NCI-H2227 (cell line): ENCODE measurements at regions not wholly inside any gene's neighbourhood (a gene's known extent, or its start where the extent isn't known, plus 50 kb on each side); places are given as distances from the start of the nearest gene placed in this dataset.
"Not testable (repeated sequence)": the region's sequence is repeated elsewhere in the genome, so short reads cannot be mapped to it uniquely, and the experiment has no call there.

Experiments
- DNase-seq: peaks from one replicate; lab custom pipeline; 2025; ENCODE audit not compliant: unreplicated experiment; lab: John Stamatoyannopoulos, UW

GRCh38 chr20:60160451-60161145 lies 202.4 kb downstream of the CDH26 start:
- DNase-seq = no peak

DNA sequence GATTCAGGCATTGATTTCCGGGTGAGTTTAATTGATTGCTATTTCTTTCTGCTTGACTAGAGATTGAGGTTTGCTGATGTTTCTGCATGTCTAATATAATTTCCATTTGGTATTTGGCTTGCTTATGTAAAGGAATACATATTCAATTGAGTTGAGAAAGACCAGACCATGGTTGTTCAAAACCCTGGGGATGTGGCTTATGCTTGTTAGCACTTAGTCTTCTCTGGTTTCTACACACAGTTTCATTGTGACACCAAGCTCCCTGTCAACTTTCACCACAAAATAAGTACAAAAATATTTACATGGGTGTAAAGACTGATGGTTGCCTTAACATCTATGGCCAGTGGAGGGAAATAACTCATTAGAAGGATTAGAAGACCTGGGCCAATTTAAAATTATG lies 209.6 kb downstream of the CDH26 start:
- DNase-seq = no peak

DNA sequence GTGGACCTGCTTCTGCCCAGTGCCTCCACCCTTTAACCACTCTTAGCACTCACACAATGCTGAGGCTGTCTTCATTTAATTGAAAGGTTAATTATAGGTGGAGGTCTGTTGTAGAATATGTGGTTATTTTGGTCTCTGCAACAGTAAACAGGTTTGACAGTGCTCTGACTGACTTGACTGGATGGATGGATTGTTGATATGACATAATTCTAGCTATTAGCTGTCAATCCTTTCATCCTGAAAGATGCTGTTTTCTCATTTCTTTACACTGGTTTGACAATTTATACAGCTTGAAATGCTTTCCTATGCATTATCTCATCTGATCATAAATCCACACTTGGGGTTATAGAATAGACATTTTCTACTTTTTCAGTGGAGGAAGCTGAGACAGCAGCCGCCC lies 210.7 kb downstream of the CDH26 start:
- no peak for DNase-seq

DNA sequence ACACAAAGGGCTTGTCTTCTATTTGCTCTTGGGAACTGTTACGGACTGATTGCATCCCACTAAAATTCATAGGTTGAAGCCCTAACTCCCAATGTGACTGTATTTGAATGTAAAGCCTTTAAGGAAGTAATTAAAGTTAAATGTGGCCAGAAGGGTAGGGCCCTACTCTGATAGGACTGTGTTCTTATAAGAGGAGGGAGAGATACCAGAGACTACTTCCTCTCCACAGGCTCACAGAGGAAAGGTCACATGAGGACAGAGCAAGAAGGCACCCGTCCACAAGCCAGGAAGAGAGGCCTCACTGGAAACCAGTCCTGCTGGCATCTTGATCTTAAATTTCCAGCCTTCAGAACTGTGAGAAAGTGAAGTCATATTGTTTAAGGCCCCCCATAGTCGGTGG lies 211.9 kb downstream of the CDH26 start:
- DNase-seq = no peak

GRCh38 chr20:60171313-60171712 lies 213.1 kb downstream of the CDH26 start:
- no peak for DNase-seq

GRCh38 chr20:60171738-60172137 lies 213.5 kb downstream of the CDH26 start:
- no peak for DNase-seq

DNA sequence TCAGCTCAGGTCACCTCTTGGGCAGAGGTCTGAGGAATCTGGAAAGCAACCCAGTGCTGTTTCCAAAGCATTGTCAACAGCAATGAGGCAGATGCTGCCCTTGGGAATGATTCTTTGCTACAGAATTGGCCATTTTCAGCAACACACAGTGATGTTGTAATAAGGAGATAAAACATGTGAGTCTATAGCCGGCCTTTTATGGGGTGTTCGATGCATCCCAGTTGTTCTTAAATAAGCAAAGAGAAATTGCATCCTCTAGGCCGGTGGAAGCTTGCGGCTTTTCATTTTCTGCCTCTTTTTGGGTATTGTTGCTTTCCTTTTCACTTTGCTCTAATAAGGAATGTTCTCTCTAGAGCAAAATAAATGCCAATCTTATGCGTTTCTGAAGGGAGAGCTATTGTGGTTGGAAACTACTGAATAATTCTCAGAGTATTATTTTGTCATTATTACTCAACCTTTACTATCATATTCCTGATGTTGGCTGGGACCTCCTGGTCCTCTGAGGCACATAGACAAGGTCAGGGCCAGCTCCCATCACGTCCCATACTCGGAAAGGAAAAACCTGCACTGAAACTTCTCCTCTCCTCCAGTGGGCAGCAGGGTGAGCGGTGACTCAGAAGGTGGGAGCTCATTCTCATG lies 214.2 kb downstream of the CDH26 start:
- DNase-seq = no peak

GRCh38 chr20:60177080-60177479 lies 218.9 kb downstream of the CDH26 start:
- DNase-seq = no peak

DNA sequence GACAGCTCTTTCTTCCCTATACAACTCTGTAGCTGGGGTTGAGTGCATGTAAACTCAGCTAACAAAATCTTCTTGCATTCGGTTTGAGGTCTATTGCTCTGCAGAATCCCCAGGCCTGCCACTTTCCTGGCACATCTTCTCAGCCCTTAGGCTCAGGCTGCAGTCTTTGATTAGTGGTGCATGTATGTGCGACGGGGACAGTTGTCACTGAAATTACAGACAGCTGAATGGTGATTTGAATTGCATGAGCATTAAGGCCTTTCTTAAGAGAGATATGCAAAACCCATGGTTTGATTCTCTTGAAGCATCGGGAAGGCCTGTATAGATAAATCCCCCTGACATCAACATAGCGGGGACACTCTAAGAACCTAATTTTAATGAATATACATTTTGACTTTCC lies 222.8 kb downstream of the CDH26 start:
- DNase-seq = no peak

- no peak for DNase-seq
These were observed 228.2 kb downstream of the CDH26 start for GRCh38 chr20:60186412-60186811.

GRCh38 chr20:60187683-60188082 lies 229.5 kb downstream of the CDH26 start:
- no peak for DNase-seq

DNA sequence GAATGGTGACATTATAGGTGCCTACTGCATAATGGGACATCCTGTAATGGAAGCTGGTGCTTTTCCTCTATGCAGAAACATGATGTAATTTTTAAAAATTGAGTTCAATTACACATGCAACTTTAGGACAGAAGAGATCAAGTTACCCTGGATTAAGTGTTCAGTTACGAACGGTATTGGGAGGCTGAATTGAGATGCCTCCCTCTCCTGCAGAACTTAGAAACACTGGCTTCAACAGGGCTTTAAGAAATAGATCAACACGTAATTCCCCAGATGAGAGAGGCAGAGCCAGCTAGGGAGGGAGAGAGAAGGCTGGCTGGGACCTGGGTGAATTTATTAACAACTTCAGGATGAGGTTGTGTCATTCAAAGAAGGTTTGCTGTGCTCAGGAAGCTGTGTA lies 232.8 kb downstream of the CDH26 start:
- no peak for DNase-seq

GRCh38 chr20:60192326-60192725 lies 234.1 kb downstream of the CDH26 start:
- DNase-seq = no peak

- not testable (repeated sequence) for DNase-seq
These were observed 240.9 kb downstream of the CDH26 start for GRCh38 chr20:60199132-60199531.

DNA sequence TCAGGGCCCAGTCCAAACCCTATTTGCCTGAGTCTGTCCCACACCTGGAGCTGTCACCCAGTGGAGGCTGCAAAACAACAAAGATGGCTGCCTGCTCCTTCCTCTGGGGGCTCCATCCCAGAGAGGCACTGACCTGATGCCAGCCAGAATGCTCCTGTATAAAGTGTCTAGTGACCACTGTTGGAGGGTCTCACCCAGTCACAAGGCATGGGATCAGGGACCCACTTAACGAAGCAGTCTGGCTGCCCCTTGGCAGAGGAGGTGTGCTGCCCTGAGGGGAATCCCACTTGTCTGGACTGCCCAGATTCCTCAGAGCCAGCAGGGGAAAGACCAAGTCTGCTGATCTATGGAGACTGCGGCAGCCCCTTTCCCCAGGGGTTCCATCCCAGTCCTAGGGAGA lies 241.6 kb downstream of the CDH26 start:
- DNase-seq = no peak

GRCh38 chr20:60200305-60200918 lies 242.2 kb downstream of the CDH26 start:
- no peak for DNase-seq

- DNase-seq = no peak
These were observed 243.1 kb downstream of the CDH26 start for GRCh38 chr20:60201198-60201835.

GRCh38 chr20:60202046-60202445 lies 243.8 kb downstream of the CDH26 start:
- DNase-seq = no peak

DNA sequence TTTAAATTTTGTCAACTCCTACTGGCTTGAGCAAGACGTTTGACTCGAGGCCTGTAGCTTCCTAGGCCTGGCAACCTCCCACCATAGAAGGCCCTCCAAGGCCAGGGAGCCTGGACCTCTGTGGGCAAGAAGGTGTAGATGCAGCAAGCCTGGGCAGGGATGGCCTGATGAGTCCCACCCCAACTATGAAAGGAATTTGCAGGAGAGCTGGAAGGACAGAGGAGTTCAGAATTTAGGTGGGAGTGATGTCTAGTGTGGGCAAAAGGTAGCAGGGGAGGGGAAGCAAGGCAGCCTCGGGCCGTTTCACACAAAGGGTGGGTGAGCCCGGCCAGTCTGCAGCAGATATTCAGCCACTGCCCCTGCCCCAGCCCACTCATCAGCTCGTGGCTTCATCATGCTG lies 245.2 kb downstream of the CDH26 start:
- no peak for DNase-seq

DNA sequence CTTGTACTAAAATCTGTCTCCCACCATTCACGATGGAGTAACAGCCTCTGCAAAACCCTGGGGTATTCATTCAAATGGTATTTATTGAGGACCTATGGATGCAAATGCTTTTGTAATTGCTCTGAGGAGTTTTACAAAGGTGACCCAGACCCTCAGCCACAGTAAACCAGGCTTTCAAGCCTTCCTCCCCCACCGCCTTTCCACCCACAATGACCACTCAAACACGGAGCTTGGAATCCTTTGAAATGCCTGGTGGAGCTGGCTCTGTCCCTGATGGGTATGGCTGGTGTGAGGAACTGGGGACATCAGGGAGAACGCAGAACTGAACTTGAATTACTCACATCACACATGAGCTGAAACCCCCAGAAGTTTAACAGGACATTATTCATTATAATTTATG lies 246.4 kb downstream of the CDH26 start:
- DNase-seq = no peak

DNA sequence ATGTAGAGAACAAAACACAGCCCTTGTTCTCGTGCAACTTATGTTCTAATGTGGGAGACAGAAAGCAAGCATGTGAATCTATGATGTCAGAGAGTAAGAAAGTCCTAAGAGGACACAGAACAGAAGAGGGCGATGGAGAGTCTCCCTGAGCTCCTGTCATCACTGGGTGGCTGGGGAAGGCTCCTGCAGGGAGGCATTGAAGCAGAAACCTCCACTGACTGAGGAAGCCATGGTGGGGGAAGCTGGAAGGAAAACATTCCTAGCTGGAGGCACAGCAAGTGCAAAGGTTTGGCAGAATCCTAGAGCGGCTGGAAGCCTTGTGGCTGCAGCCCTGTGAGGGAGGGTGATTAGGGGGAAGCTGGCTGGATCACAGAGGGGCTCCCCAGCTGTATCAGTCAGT lies 248.0 kb downstream of the CDH26 start:
- DNase-seq = peak; percentile 39

GRCh38 chr20:60209048-60209447 lies 250.8 kb downstream of the CDH26 start:
- no peak for DNase-seq
